ENCODE measurements at regions not wholly inside any gene's neighbourhood (a gene's known extent, or its start where the extent isn't known, plus 50 kb on each side); places are given as distances from the start of the nearest gene placed in this dataset.

DNA sequence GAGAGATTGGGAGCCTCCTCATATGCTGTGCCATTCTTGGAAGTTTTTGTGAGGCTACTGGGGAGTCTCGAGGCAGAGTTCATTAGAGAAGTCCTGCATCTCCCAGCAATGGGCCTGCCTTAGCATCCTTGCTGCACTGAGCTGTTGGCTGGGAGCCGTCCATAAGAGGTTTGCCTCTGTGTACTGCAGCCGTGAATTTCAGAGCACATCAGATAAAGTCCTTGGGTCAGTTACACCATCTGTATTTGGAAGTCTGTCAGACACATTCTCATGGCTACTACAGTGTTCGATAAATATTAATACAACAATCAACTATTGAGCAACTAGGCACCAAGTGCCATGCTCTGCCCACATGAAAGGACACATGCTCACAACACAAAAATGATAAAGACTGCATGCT, 100.5 kb upstream of the SEC61G start:
- no peaks in the 10 kb centered on the region for H3K9me3 ChIP-seq (replicated peaks)
- H3K27ac ChIP-seq (replicated peaks), result no peak overlapping the region
- intact Hi-C loops (cut with micrococcal nuclease), result no loop called here
- no peak overlapping the region for H3K4me3 ChIP-seq
- DNase-seq, result no peak
- no peaks in the 10 kb centered on the region for H3K36me3 ChIP-seq
- H3K4me1 ChIP-seq, result no peaks in the 10 kb centered on the region
- TF ChIP-seq, protein P1, sequence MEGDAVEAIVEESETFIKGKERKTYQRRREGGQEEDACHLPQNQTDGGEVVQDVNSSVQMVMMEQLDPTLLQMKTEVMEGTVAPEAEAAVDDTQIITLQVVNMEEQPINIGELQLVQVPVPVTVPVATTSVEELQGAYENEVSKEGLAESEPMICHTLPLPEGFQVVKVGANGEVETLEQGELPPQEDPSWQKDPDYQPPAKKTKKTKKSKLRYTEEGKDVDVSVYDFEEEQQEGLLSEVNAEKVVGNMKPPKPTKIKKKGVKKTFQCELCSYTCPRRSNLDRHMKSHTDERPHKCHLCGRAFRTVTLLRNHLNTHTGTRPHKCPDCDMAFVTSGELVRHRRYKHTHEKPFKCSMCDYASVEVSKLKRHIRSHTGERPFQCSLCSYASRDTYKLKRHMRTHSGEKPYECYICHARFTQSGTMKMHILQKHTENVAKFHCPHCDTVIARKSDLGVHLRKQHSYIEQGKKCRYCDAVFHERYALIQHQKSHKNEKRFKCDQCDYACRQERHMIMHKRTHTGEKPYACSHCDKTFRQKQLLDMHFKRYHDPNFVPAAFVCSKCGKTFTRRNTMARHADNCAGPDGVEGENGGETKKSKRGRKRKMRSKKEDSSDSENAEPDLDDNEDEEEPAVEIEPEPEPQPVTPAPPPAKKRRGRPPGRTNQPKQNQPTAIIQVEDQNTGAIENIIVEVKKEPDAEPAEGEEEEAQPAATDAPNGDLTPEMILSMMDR (IDR thresholded peaks at IDR 0.05; ENCODE audit: borderline replicate concordance), result no peak
- H3K27me3 ChIP-seq (ENCODE audit: low read depth), result peaks cover 24% of the 10 kb centered on the region

DNA sequence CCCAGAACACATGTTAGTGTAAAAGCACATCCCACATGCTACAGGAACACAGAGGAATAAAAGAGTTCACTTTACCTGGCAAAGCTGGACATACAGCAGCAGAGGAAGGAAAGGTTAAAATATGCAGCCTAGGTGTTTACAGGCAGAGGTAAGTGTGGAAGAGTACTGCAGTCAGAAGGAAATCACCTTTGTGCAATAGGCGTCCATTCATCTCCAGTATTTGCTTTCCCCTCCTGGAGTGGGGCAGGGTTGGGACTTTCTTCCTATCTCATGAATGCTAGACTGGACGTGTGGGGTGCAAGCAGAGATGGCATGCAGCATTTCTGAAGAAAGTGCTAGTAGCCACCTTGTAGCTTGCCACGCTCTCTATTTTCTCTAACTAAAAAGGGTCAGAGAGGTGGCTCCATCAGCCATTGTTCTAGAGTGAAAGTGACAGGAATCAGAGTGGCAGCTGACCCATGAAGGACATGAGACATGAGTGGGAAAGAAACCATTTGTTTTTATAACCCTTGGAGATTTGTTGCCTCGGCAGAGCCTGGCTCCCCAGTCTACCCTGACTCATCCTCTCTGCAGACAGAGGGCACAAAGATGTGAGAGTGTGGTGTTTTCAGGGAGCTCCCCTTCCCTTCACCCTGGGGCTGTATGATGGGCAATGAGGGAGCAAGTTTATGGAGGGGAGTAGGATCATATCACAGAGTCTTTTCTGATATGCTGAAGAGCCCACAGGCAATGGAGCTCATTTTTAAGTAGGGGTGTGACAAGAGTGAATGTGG, 101.2 kb upstream of the SEC61G start:
- TF ChIP-seq, protein P1 (IDR thresholded peaks at IDR 0.05; ENCODE audit: borderline replicate concordance), result no peak
- Histone ChIP-seq H3K4me1 (no peaks in the 10 kb centered on the region), H3K27ac (replicated peaks) (no peak overlapping the region), H3K36me3 (no peaks in the 10 kb centered on the region), H3K9me3 (replicated peaks) (no peaks in the 10 kb centered on the region), H3K27me3 (ENCODE audit: low read depth) (peaks cover 22% of the 10 kb centered on the region), H3K4me3 (no peak overlapping the region)
- intact Hi-C loops (cut with micrococcal nuclease), result no loop called here
- no peak for DNase-seq

- Histone ChIP-seq H3K36me3 (no peaks in the 10 kb centered on the region), H3K27me3 (ENCODE audit: low read depth) (peaks cover 16% of the 10 kb centered on the region), H3K27ac (replicated peaks) (no peak overlapping the region), H3K4me1 (no peaks in the 10 kb centered on the region), H3K9me3 (replicated peaks) (no peaks in the 10 kb centered on the region), H3K4me3 (no peak overlapping the region)
- TF ChIP-seq, protein P1 (IDR thresholded peaks at IDR 0.05; ENCODE audit: borderline replicate concordance), result peak; percentile 11
- DNase-seq, result no peak
- intact Hi-C loops (cut with micrococcal nuclease), result no loop called here
These were observed 101.8 kb upstream of the SEC61G start for GRCh38 chr7:54860843-54861242.

GRCh38 chr7:54864663-54865062, 105.7 kb upstream of the SEC61G start:
- TF ChIP-seq, protein P1 (IDR thresholded peaks at IDR 0.05; ENCODE audit: borderline replicate concordance), result no peak
- Histone ChIP-seq H3K4me1 (no peaks in the 10 kb centered on the region), H3K27ac (replicated peaks) (no peak overlapping the region), H3K27me3 (ENCODE audit: low read depth) (peaks cover 10% of the 10 kb centered on the region), H3K4me3 (no peak overlapping the region), H3K9me3 (replicated peaks) (no peaks in the 10 kb centered on the region), H3K36me3 (no peaks in the 10 kb centered on the region)
- no peak for DNase-seq
- intact Hi-C loops (cut with micrococcal nuclease), result no loop called here

- TF ChIP-seq, protein P1 (IDR thresholded peaks at IDR 0.05; ENCODE audit: borderline replicate concordance), result no peak
- DNase-seq, result no peak
- no peaks in the 10 kb centered on the region for H3K9me3 ChIP-seq (replicated peaks)
- H3K27me3 ChIP-seq (ENCODE audit: low read depth), result no peaks in the 10 kb centered on the region
- H3K27ac ChIP-seq (replicated peaks), result no peak overlapping the region
- no peaks in the 10 kb centered on the region for H3K36me3 ChIP-seq
- no peak overlapping the region for H3K4me3 ChIP-seq
- intact Hi-C loops (cut with micrococcal nuclease), result no loop called here
- no peaks in the 10 kb centered on the region for H3K4me1 ChIP-seq
These were observed 110.5 kb upstream of the SEC61G start for GRCh38 chr7:54869523-54869922.
